Activated naive CD4-positive, alpha-beta T cell treated with anti-CD3 and anti-CD28 coated beads, Interleukin-2, amount 50 U/mL, for 72 hours (primary cell): ENCODE measurements at regions not wholly inside any gene's neighbourhood (a gene's known extent, or its start where the extent isn't known, plus 50 kb on each side); places are given as distances from the start of the nearest gene placed in this dataset.

ENCODE experiments used
- ATAC-seq, 2 donors: fragments of 150-1000 bp; cut with Tn5 transposase; 2 replicates each; pipeline ENCODE4 v1.10.0; 2021; ENCODE audit warnings: mild to moderate bottlenecking in 2 of 2, moderate library complexity in 2 of 2
- DNase-seq, 2 donors: peaks; one replicate each; pipeline ENCODE4 v3.0.0; 2021 to 2022; ENCODE audit warnings: low spot score in 2 of 2
- H3K27ac Mint-ChIP-seq, 2 donors: one replicate each; pipeline ENCODE4 v1.8.0; 2022; ENCODE audit warnings: mild to moderate bottlenecking in 2 of 2, mixed read lengths in 2 of 2
- H3K36me3 Mint-ChIP-seq, 2 donors: one replicate each; pipeline ENCODE4 v1.8.0; 2022; ENCODE audit warnings: mixed read lengths in 2 of 2
- H3K9me3 Mint-ChIP-seq, 2 donors: one replicate each; pipeline ENCODE4 v1.8.0; 2022; ENCODE audit warnings: mixed read lengths in 2 of 2

- H3K27ac Mint-ChIP-seq = no peak overlapping the region
Measured at GRCh38 chr9:108347463-108348188, 508.2 kb downstream of the ACTL7B start.

GRCh38 chr9:108345826-108346225, 510.0 kb downstream of the ACTL7B start:
- Mint-ChIP-seq H3K36me3 (no peaks in the 10 kb centered on the region), H3K27ac (no peak overlapping the region), H3K9me3 (peaks cover 0 to 4% of the 10 kb centered on the region in 2 donors)
- DNase-seq (no peak), ATAC-seq (no peak)

More at GRCh38 chr9:108347463-108348188, 508.2 kb downstream of the ACTL7B start:
- ATAC-seq (no peak), DNase-seq (no peak)
- peaks cover 5 to 6% of the 10 kb centered on the region in 2 donors for H3K36me3 Mint-ChIP-seq
- H3K9me3 Mint-ChIP-seq = peaks cover 5 to 10% of the 10 kb centered on the region in 2 donors

GRCh38 chr9:108339251-108339650, 516.5 kb downstream of the ACTL7B start:
- DNase-seq (no peak), ATAC-seq (no peak)
- Mint-ChIP-seq H3K27ac (no peak overlapping the region), H3K9me3 (no peaks in the 10 kb centered on the region), H3K36me3 (no peaks in the 10 kb centered on the region)

DNA sequence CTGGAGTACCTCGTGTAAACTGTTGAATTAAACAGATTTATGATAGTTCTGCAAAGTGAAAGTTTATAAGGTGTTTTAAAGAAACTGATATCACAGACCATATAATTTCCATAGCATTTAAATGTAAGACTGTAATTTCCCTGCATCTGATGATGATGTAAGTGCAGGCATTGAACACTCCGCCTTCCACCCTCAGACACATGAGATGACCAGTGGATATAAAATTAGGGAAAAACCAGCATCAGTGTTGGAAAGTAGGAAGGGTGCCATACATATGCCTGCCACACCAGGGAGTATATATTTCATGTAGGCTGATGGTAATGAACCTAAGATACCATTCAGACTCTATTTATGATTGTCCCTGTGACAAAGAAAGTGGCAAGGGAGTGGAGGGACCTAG, 519.2 kb downstream of the ACTL7B start:
- ATAC-seq = no peak
- Mint-ChIP-seq H3K27ac (no peak overlapping the region), H3K36me3 (no peaks in the 10 kb centered on the region), H3K9me3 (peaks cover 0 to 3% of the 10 kb centered on the region in 2 donors)
- no peak for DNase-seq

- Mint-ChIP-seq H3K27ac (no peak overlapping the region), H3K9me3 (peaks cover 10 to 11% of the 10 kb centered on the region in 2 donors)
- no peak for ATAC-seq
Measured at GRCh38 chr9:108333530-108333983, 522.2 kb downstream of the ACTL7B start.

GRCh38 chr9:108331596-108331995, 524.2 kb downstream of the ACTL7B start:
- ATAC-seq = no peak
- H3K9me3 Mint-ChIP-seq = peaks cover 26% of the 10 kb centered on the region in 2 donors

More at GRCh38 chr9:108333530-108333983, 522.2 kb downstream of the ACTL7B start:
- H3K36me3 Mint-ChIP-seq = no peaks in the 10 kb centered on the region
- DNase-seq = no peak

GRCh38 chr9:108325406-108325805, 530.4 kb downstream of the ACTL7B start:
- no peak for ATAC-seq
- peaks cover 28 to 35% of the 10 kb centered on the region in 2 donors for H3K9me3 Mint-ChIP-seq

More at GRCh38 chr9:108331596-108331995, 524.2 kb downstream of the ACTL7B start:
- Mint-ChIP-seq H3K27ac (no peak overlapping the region), H3K36me3 (peaks cover 0 to 12% of the 10 kb centered on the region in 2 donors)
- no peak for DNase-seq

GRCh38 chr9:108323615-108324014, 532.2 kb downstream of the ACTL7B start:
- DNase-seq (no peak), ATAC-seq (no peak)
- H3K36me3 Mint-ChIP-seq = peaks cover 0 to 31% of the 10 kb centered on the region in 2 donors
- peaks cover 30 to 34% of the 10 kb centered on the region in 2 donors for H3K9me3 Mint-ChIP-seq
- no peak overlapping the region for H3K27ac Mint-ChIP-seq

More at GRCh38 chr9:108325406-108325805, 530.4 kb downstream of the ACTL7B start:
- Mint-ChIP-seq H3K27ac (no peak overlapping the region), H3K36me3 (peaks cover 0 to 31% of the 10 kb centered on the region in 2 donors)
- DNase-seq = no peak

DNA sequence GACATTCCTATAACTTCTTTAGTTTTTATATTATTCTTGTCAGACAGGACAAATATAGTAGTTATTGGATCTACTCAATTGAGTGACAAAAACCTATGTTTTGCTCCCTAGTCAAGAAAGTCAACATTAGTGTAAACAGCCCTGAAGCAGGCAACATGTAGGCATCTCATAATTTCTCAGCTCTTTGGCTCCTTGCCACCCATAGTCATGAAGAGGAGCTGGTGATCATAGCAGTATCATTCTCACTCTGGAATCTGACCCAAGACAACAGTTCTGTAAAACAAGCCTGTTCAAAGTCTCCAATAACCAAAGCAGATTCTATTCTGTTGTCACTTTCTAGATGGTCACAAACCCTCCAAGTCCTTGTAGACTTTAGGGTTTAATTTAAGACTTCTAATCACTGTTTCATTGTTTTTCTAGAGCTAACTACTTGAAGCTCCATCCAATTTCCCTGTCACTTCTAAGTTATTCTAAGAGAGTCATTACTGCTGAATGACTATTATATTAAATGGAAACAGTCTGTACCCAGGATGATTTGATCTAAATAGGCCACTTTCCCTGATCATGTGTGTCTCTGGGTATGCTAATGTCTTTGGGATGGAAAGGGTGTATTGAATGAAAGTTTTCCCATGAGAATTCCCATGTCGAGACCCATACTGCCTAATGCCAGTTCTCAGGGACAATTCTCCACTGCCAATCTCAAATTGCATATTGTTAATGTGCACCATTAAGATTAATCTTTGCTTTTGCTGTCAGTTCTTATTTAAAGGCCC, 533.3 kb downstream of the ACTL7B start:
- Mint-ChIP-seq H3K36me3 (peaks cover 0 to 21% of the 10 kb centered on the region in 2 donors), H3K9me3 (peaks cover 23% of the 10 kb centered on the region in 2 donors), H3K27ac (no peak overlapping the region)
- DNase-seq (no peak), ATAC-seq (no peak)

GRCh38 chr9:108316630-108317029, 539.2 kb downstream of the ACTL7B start:
- ATAC-seq (no peak), DNase-seq (no peak)
- peaks cover 3 to 17% of the 10 kb centered on the region in 2 donors for H3K9me3 Mint-ChIP-seq
- no peak overlapping the region for H3K27ac Mint-ChIP-seq
- H3K36me3 Mint-ChIP-seq = no peaks in the 10 kb centered on the region

DNA sequence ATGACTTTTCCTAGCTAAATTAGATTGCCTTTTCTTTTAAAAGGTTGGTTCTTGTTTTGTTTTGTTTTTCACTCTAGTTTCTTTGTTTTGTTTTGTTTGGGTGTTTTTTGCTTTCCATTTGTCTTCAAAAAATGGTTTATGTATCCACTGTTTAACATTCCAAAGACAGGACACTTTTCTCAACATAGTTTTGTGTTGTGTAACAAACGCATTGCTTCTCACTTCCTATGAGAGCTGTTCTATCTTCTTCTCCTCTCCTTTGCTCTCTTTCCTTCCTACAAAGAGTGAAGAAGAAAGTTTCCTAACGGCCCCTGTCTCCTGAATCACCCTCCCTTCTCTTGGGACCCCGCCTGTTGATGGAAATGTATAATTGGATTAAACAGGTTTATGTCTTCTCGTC, 539.7 kb downstream of the ACTL7B start:
- Mint-ChIP-seq H3K9me3 (peaks cover 3 to 17% of the 10 kb centered on the region in 2 donors), H3K36me3 (no peaks in the 10 kb centered on the region), H3K27ac (no peak overlapping the region)
- ATAC-seq = no peak
- no peak for DNase-seq

DNA sequence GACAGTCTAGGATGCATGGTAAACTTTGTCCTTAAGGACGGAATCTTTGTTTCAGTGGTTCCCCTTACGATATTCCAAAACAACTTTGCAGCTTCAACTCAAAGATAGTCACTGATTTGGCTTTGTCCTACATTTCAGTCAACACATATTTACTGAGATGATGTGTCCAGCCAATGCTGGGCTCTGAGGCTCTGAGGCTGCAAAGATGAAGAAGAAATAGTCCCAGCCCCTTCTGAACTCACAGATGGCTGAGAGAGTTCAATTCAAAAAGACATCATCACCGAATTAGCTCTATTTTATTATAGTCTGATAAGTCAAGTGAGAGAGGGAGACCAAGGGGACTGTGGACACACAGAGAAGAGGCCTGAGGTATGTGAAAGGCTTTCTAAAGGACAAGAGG, 544.0 kb downstream of the ACTL7B start:
- Mint-ChIP-seq H3K36me3 (no peaks in the 10 kb centered on the region), H3K27ac (no peak overlapping the region), H3K9me3 (peaks cover 11 to 22% of the 10 kb centered on the region in 2 donors)
- ATAC-seq (no peak), DNase-seq (no peak)

GRCh38 chr9:108310202-108310601, 545.6 kb downstream of the ACTL7B start:
- no peak for DNase-seq
- peaks cover 14 to 15% of the 10 kb centered on the region in 2 donors for H3K9me3 Mint-ChIP-seq
- ATAC-seq = no peak
- H3K36me3 Mint-ChIP-seq = no peaks in the 10 kb centered on the region
- no peak overlapping the region for H3K27ac Mint-ChIP-seq

- Mint-ChIP-seq H3K36me3 (no peaks in the 10 kb centered on the region), H3K9me3 (peaks cover 8 to 16% of the 10 kb centered on the region in 2 donors), H3K27ac (no peak overlapping the region)
- no peak for ATAC-seq
- DNase-seq = no peak
Measured at GRCh38 chr9:108300306-108301287, 555.2 kb downstream of the ACTL7B start.

DNA sequence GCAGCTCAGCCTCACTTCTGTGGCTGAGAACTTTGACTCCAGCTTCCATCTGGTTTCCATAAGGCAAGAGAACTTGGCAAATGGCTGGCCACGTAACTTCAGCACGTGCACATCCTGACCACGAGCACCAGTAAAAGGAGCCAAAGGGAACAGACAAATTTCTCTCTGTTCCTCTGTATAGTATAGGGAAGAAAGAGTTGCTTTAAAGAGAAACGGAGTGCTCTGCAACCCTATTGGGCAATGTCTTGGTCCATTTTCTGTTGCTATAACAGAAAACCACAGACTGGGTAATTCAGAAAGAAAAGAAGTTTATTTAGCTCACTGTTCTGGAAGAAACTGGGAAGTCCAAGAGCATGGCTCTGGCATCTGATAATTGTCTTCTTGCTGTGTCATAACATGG, 558.7 kb downstream of the ACTL7B start:
- Mint-ChIP-seq H3K36me3 (no peaks in the 10 kb centered on the region), H3K27ac (no peak overlapping the region), H3K9me3 (peaks cover 3 to 4% of the 10 kb centered on the region in 2 donors)
- no peak for DNase-seq
- no peak for ATAC-seq

- Mint-ChIP-seq H3K27ac (no peak overlapping the region), H3K9me3 (peaks cover 3 to 4% of the 10 kb centered on the region in 2 donors), H3K36me3 (no peaks in the 10 kb centered on the region)
- DNase-seq (no peak), ATAC-seq (no peak)
Measured at GRCh38 chr9:108296056-108296455, 559.7 kb downstream of the ACTL7B start.
